Small intestine (tissue), 7 donors: ENCODE measurements at regions not wholly inside any gene's neighbourhood (a gene's known extent, or its start where the extent isn't known, plus 50 kb on each side); places are given as distances from the start of the nearest gene placed in this dataset.

ENCODE experiments used
- DNase-seq, 2 donors: peaks; one replicate each; pipeline versions ENCODE4 v3.0.0 to v3.0.0-alpha.2; 2013
- FAIRE-seq: peaks from 2 replicates; lab custom pipeline; 2012; peaks lifted over from hg19 to GRCh38; lab: Jason Lieb, UNC
- H3K27ac ChIP-seq, 3 donors: one replicate each; pipeline ENCODE4 v1.5.1; 2013; ENCODE audit warnings: low read length in 2 of 3, mild to moderate bottlenecking in 2 of 3, control low read depth in 1 of 3, inconsistent platforms in 1 of 3, low read depth in 1 of 3, moderate library complexity in 1 of 3
- H3K27me3 ChIP-seq, 3 donors: one replicate each; pipeline ENCODE4 v1.6.1; 2013; ENCODE audit warnings: low read length in 3 of 3, inconsistent platforms in 1 of 3; ENCODE audit not compliant: control insufficient read depth in 3 of 3, insufficient read depth in 3 of 3
- H3K36me3 ChIP-seq, 3 donors: one replicate each; pipeline ENCODE4 v1.6.1; 2013; ENCODE audit warnings: low read length in 3 of 3, inconsistent platforms in 1 of 3, low read depth in 1 of 3, mild to moderate bottlenecking in 1 of 3, moderate library complexity in 1 of 3; ENCODE audit not compliant: control insufficient read depth in 3 of 3, insufficient read depth in 2 of 3
- H3K4me1 ChIP-seq, 3 donors: one replicate each; pipeline ENCODE4 v1.6.1; 2013; ENCODE audit warnings: low read length in 2 of 3, inconsistent platforms in 1 of 3, low read depth in 1 of 3, mild to moderate bottlenecking in 1 of 3, moderate library complexity in 1 of 3; ENCODE audit not compliant: control insufficient read depth in 3 of 3, insufficient read depth in 2 of 3
- H3K4me3 ChIP-seq, 3 donors: one replicate each; pipeline ENCODE4 v1.5.1; 2013; ENCODE audit warnings: low read length in 3 of 3, control low read depth in 1 of 3, inconsistent platforms in 1 of 3, low read depth in 1 of 3, mild to moderate bottlenecking in 1 of 3, moderate library complexity in 1 of 3
- H3K9me3 ChIP-seq, 2 donors: one replicate each; pipeline ENCODE4 v1.6.1; 2013; ENCODE audit warnings: low read depth in 1 of 2, low read length in 1 of 2; ENCODE audit not compliant: control insufficient read depth in 2 of 2, insufficient read depth in 1 of 2
- WGBS, 3 donors: extraction: QIAGEN DNeasy Blood & Tissue Kit; methylation state at CpG; one replicate each; pipeline ENCODE4 v1.1.7; 2013; 5-methylcytosine and 5-hydroxymethylcytosine counted together
- donor health status: healthy with polysubstance abuse.
- donor health status: control.
- donor health status: control.
- donor health status: Bipolar disorder and iron deficiency.
- donor health status: healthy.

DNA sequence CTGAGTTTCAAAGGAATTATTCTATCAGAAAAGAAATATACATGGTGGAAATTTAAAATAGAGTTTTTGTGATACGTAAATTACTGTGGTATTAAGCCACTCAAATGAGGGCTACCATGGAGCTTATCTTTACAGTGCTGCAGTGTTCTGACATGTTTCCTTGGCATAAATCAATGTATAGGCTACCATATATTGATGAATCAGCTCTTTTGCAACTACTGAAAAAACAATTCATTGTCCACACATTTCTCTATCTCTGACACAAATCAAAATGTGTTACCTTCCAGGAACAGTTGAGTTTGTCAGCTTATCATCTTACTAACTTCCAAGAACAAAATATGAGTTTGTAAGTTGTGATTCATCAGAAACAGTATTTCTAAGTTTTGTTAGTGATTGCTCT lies 140.3 kb upstream of the CDH18 start:
- no peak for FAIRE-seq
- WGBS, 3 donors = 88 to 95% (median 95%) methylated on average over 1 of the region's 1 CpG

GRCh38 chr5:20114526-20114925 lies 126.5 kb upstream of the CDH18 start:
- FAIRE-seq (no peak), DNase-seq (no peak)
- Histone ChIP-seq H3K9me3 (no peaks in the 10 kb centered on the region), H3K36me3 (no peaks in the 10 kb centered on the region), H3K4me3 (no peak overlapping the region), H3K4me1 (no peaks in the 10 kb centered on the region), H3K27ac (no peak overlapping the region), H3K27me3 (no peaks in the 10 kb centered on the region)
- WGBS, 3 donors = 50 to 76% (median 58%) methylated on average over 1 of the region's 1 CpG

More for the DNA sequence above, 140.3 kb upstream of the CDH18 start:
- no peaks in the 10 kb centered on the region for H3K9me3 ChIP-seq
- H3K4me3 ChIP-seq = no peak overlapping the region
- H3K4me1 ChIP-seq = no peaks in the 10 kb centered on the region
- H3K27ac ChIP-seq = no peak overlapping the region
- DNase-seq = no peak
- no peaks in the 10 kb centered on the region for H3K27me3 ChIP-seq
- H3K36me3 ChIP-seq = no peaks in the 10 kb centered on the region

GRCh38 chr5:20113931-20114330 lies 125.9 kb upstream of the CDH18 start:
- Histone ChIP-seq H3K4me1 (no peaks in the 10 kb centered on the region), H3K27me3 (no peaks in the 10 kb centered on the region), H3K9me3 (no peaks in the 10 kb centered on the region), H3K36me3 (no peaks in the 10 kb centered on the region), H3K4me3 (no peak overlapping the region), H3K27ac (no peak overlapping the region)
- 88 to 89% (median 88%) methylated on average over 4 of the region's 4 CpGs for WGBS, 3 donors
- FAIRE-seq (no peak), DNase-seq (no peak)

DNA sequence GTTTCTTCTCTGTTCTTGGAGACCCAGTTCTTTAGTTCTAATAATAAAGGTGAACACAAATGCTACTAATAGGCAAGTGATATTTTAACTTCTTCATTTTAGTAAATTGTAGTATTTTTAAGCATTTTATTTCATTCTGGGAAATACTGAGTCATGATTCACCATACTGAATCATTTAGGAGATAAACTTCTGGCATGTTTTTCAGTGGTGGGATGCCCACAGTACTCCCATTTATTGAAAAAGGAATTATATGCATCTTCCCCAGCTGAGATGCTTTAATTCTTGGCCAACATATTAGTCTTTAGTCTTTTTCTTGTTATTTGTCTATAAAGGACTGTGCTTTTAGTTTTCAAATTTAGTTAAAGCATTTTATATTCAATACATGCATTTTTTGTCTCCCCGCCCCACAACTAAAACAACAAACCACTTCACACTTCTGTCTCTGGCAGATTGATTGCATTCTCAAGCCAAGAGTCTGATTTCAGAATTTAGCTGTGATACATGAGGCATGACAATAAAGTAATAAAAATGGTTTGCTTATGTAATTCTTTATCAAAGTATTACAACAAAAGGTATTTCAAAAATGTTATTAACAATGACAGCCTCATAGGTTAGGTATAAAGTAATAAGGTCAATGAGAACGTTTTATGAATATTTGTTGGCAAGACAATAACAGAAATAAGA lies 125.2 kb upstream of the CDH18 start:
- FAIRE-seq (no peak), DNase-seq (no peak)
- no peaks in the 10 kb centered on the region for H3K4me1 ChIP-seq
- H3K36me3 ChIP-seq = no peaks in the 10 kb centered on the region
- no peak overlapping the region for H3K4me3 ChIP-seq
- no peaks in the 10 kb centered on the region for H3K27me3 ChIP-seq
- WGBS, 3 donors = 39 to 54% (median 39%) methylated on average over 2 of the region's 2 CpGs
- H3K9me3 ChIP-seq = no peaks in the 10 kb centered on the region
- H3K27ac ChIP-seq = no peak overlapping the region

GRCh38 chr5:20109326-20109725 lies 121.3 kb upstream of the CDH18 start:
- Histone ChIP-seq H3K27me3 (no peaks in the 10 kb centered on the region), H3K9me3 (no peaks in the 10 kb centered on the region), H3K36me3 (no peaks in the 10 kb centered on the region), H3K4me3 (no peak overlapping the region), H3K4me1 (no peaks in the 10 kb centered on the region), H3K27ac (no peak overlapping the region)
- WGBS, 3 donors = 50 to 72% (median 65%) methylated on average over 5 of the region's 5 CpGs
- no peak for DNase-seq
- FAIRE-seq = no peak

- WGBS, 3 donors = 39 to 57% (median 41%) methylated on average over 5 of the region's 5 CpGs
- DNase-seq (no peak), FAIRE-seq (no peak)
- Histone ChIP-seq H3K9me3 (no peaks in the 10 kb centered on the region), H3K27me3 (no peaks in the 10 kb centered on the region), H3K4me1 (no peaks in the 10 kb centered on the region), H3K36me3 (no peaks in the 10 kb centered on the region), H3K27ac (no peak overlapping the region), H3K4me3 (no peak overlapping the region)
Observed at GRCh38 chr5:20105915-20106314, 117.9 kb upstream of the CDH18 start.

GRCh38 chr5:20102293-20102692 lies 114.3 kb upstream of the CDH18 start:
- WGBS, 3 donors = 44 to 66% (median 58%) methylated on average over 7 of the region's 7 CpGs
- Histone ChIP-seq H3K9me3 (no peaks in the 10 kb centered on the region), H3K36me3 (no peaks in the 10 kb centered on the region), H3K27me3 (no peaks in the 10 kb centered on the region), H3K27ac (no peak overlapping the region), H3K4me3 (no peak overlapping the region), H3K4me1 (no peaks in the 10 kb centered on the region)
- DNase-seq = no peak
- FAIRE-seq = no peak

GRCh38 chr5:20098694-20099093 lies 110.7 kb upstream of the CDH18 start:
- Histone ChIP-seq H3K4me3 (no peak overlapping the region), H3K4me1 (no peaks in the 10 kb centered on the region), H3K36me3 (no peaks in the 10 kb centered on the region), H3K27ac (no peak overlapping the region), H3K27me3 (no peaks in the 10 kb centered on the region), H3K9me3 (no peaks in the 10 kb centered on the region)
- WGBS, 3 donors = 50 to 58% (median 54%) methylated on average over 1 of the region's 1 CpG
- FAIRE-seq = peak; percentile 30
- DNase-seq = no peak

- Histone ChIP-seq H3K27ac (no peak overlapping the region), H3K9me3 (no peaks in the 10 kb centered on the region), H3K4me1 (no peaks in the 10 kb centered on the region), H3K4me3 (no peak overlapping the region), H3K36me3 (no peaks in the 10 kb centered on the region), H3K27me3 (no peaks in the 10 kb centered on the region)
- DNase-seq = no peak
- FAIRE-seq = no peak
- 56 to 74% (median 66%) methylated on average over 2 of the region's 2 CpGs for WGBS, 3 donors
Observed at GRCh38 chr5:20088361-20088760, 100.4 kb upstream of the CDH18 start.
